Transverse colon (tissue), 4 donors: ENCODE measurements at regions not wholly inside any gene's neighbourhood (a gene's known extent, or its start where the extent isn't known, plus 50 kb on each side); places are given as distances from the start of the nearest gene placed in this dataset.

ENCODE experiments used
- DNase-seq: peaks from one replicate; pipeline ENCODE4 v3.0.0-alpha.2; 2019
- H3K27ac ChIP-seq, 4 donors: fragments of 200-600 bp; sonication (generic); 2 replicates each; pipeline ENCODE4 v1.5.1; 2016 to 2018; ENCODE audit warnings: inconsistent platforms in 4 of 4
- H3K27me3 ChIP-seq: fragments of 200-600 bp; sonication (generic); 2 replicates; pipeline ENCODE4 v1.5.1; 2017; ENCODE audit warnings: inconsistent platforms
- H3K36me3 ChIP-seq, 4 donors: fragments of 200-600 bp; sonication (generic); 2 replicates each; pipeline ENCODE4 v1.5.1; 2017 to 2019; ENCODE audit warnings: inconsistent platforms in 4 of 4
- H3K4me1 ChIP-seq, 4 donors: fragments of 200-600 bp; sonication (generic); 2 replicates each; pipeline ENCODE4 v1.5.1; 2017 to 2020; ENCODE audit warnings: inconsistent platforms in 4 of 4
- H3K4me3 ChIP-seq, 4 donors: fragments of 200-600 bp; sonication (generic); 1 replicate in 1 of 4; 2 replicates in 3 of 4; pipeline versions ENCODE4 v1.5.1 to v1.6.1; 2017 to 2019; ENCODE audit warnings: inconsistent platforms in 4 of 4
- H3K9me3 ChIP-seq, 2 donors: fragments of 200-600 bp; sonication (generic); 2 replicates each; pipeline ENCODE4 v1.5.1; 2017 to 2019; ENCODE audit warnings: inconsistent platforms in 2 of 2
- CTCF ChIP-seq, 5 experiments: fragments of 200-600 bp in 3 of 5; fragments of 450-650 bp in 2 of 5; sonication (generic) in 3 of 5; IDR thresholded peaks; 1 replicate in 2 of 5; 2 replicates in 3 of 5; pipeline ENCODE4 v1.5.1; 2016 to 2017; ENCODE audit warnings: antibody characterized with exemption in 5 of 5, inconsistent platforms in 3 of 5, mild to moderate bottlenecking in 2 of 5, moderate library complexity in 1 of 5
- EP300 ChIP-seq: sonication (generic); formaldehyde crosslinking; IDR thresholded peaks from one replicate; pipeline ENCODE4 v1.6.1; 2017; ENCODE audit warnings: antibody characterized with exemption, low read depth
- POLR2A ChIP-seq: fragments of 450-650 bp; IDR thresholded peaks from one replicate; pipeline ENCODE4 v1.6.1; 2016; ENCODE audit warnings: antibody characterized with exemption, mild to moderate bottlenecking, moderate library complexity
- POLR2AphosphoS5 ChIP-seq, 3 donors: sonication (generic); formaldehyde crosslinking; IDR thresholded peaks; one replicate each; pipeline ENCODE4 v1.6.1; 2016; ENCODE audit warnings: antibody characterized with exemption in 3 of 3
- WGBS, 2 donors: methylation state at CpG; one replicate each; pipeline ENCODE4 v1.1.5; 2018; ENCODE audit warnings: low coverage in 1 of 2; 5-methylcytosine and 5-hydroxymethylcytosine counted together
- in situ Hi-C, 4 donors: fragments of 200-750 bp; cut with MboI; loops; one replicate each; pipeline versions ENCODE4 v1.15.0 to v1.15.1; 2017; ENCODE audit warnings: low sequenced_read_pairs in 3 of 4, low pct_ligation_motif_present in 1 of 4, low pct_unique_long_range_greater_than_20kb in 1 of 4
- intact Hi-C: fragments of 100-400 bp; cut with DNase I; formaldehyde crosslinking; loops from one replicate; pipeline ENCODE4 v1.15.1; 2023; ENCODE audit warnings: low total_unique reads

DNA sequence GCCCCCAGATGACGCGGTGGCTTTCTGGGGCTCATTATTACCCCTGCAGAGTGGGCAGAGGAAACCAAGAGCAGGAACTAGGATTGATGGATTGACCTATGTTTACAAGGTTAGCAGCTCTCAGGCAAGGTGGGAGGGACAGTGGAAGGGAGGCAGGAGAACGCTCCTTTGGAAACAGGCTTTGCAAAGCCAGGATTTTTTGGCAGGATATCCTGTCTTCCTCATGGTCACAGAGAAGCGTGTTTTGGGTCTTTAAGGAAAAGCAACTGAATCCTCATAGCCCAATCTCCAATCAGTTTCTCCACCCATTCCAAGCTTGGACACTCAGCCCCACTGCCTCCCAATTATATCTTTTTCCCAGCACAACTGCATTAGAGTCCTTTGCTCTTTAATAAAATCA is 105.6 kb upstream of the SOD1 start:
- Histone ChIP-seq H3K4me1 (peaks cover 8 to 16% (median 13%) of the 10 kb centered on the region in 4 donors), H3K36me3 (no peaks in the 10 kb centered on the region), H3K4me3 (no peak overlapping the region), H3K9me3 (no peaks in the 10 kb centered on the region), H3K27me3 (peaks cover 44% of the 10 kb centered on the region), H3K27ac (no peak overlapping the region)
- no peak for TF ChIP-seq POLR2A
- no peak for TF ChIP-seq CTCF (IDR thresholded peaks at IDR 0.05)
- TF ChIP-seq POLR2AphosphoS5 (IDR thresholded peaks at IDR 0.05) = no peak
- TF ChIP-seq EP300 = no peak
- DNase-seq = no peak
- intact Hi-C loops = no loop called here
- 83 to 90% methylated on average over 2 to 4 of the region's 4 CpGs for WGBS, 2 donors
- in situ Hi-C loops = no loop called here

- no peak overlapping the region for H3K4me3 ChIP-seq
- 87 to 100% methylated on average over 1 to 5 of the region's 5 CpGs for WGBS, 2 donors
- DNase-seq = no peak
- TF ChIP-seq EP300 (no peak), POLR2AphosphoS5 (IDR thresholded peaks at IDR 0.05) (no peak), CTCF (IDR thresholded peaks at IDR 0.05) (no peak), POLR2A (no peak)
- intact Hi-C loops = no loop called here
- H3K27me3 ChIP-seq = peaks cover 39% of the 10 kb centered on the region
- H3K36me3 ChIP-seq = no peaks in the 10 kb centered on the region
- in situ Hi-C loops = no loop called here
- no peak overlapping the region for H3K27ac ChIP-seq
- no peaks in the 10 kb centered on the region for H3K9me3 ChIP-seq
- H3K4me1 ChIP-seq = peaks cover 7 to 11% (median 11%) of the 10 kb centered on the region in 4 donors
These were observed 106.0 kb upstream of the SOD1 start for GRCh38 chr21:31553461-31553860.

DNA sequence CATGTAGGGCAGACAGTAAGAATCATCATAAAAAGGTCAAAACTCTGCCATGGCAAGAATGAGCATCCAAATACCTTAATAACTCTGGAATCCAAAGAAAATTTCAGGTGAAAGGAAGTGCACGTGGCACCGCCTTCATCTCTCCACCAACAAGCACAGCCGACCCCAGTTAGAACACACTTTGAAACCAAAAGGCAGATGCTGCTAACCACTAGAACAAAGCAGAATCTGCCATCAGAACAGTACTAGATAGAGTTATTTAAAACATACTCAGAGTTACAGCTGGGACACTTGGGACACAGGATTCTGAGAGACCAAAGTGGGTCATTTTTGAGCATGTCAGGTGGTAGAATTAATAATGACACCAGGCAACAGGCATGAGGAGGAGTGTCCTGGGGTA is 106.7 kb upstream of the SOD1 start:
- 89% methylated on average over 3 of the region's 3 CpGs; no CpG with 5 or more reads in 1 of the 2 donors for WGBS, 2 donors
- peaks cover 33% of the 10 kb centered on the region for H3K27me3 ChIP-seq

DNA sequence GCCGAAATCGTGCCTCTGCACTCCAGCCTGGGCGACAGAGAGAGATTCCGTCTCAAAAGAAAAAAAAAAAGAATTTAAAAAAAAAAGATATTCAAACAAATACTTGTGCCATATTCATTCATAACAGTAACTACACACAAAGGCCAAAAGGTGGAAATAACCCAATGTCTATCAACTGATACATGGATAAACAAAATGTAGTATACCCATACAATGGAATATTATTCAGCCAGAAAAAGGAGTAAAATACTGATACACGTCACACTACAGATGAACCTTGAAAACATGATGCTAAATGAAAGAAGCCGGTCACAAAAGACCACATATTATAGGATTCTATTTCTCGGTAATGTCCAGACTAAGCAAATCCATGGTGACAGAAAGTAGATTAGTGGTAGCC is 109.4 kb upstream of the SOD1 start:
- in situ Hi-C loops = no loop called here
- no peak overlapping the region for H3K27ac ChIP-seq
- WGBS, 2 donors = 93 to 95% methylated on average over 7 of the region's 7 CpGs
- no peak for DNase-seq
- peaks cover 6% of the 10 kb centered on the region for H3K27me3 ChIP-seq
- TF ChIP-seq POLR2AphosphoS5 (IDR thresholded peaks at IDR 0.05) (no peak), POLR2A (no peak), CTCF (IDR thresholded peaks at IDR 0.05) (no peak), EP300 (no peak)
- no peak overlapping the region for H3K4me3 ChIP-seq
- no peaks in the 10 kb centered on the region for H3K4me1 ChIP-seq
- intact Hi-C loops = no loop called here
- no peaks in the 10 kb centered on the region for H3K36me3 ChIP-seq
- H3K9me3 ChIP-seq = no peaks in the 10 kb centered on the region

More for the DNA sequence above, 106.7 kb upstream of the SOD1 start:
- H3K36me3 ChIP-seq = no peaks in the 10 kb centered on the region
- no peaks in the 10 kb centered on the region for H3K9me3 ChIP-seq
- DNase-seq = no peak
- in situ Hi-C loops (no loop called here), intact Hi-C loops (no loop called here)
- no peak overlapping the region for H3K4me3 ChIP-seq
- no peak overlapping the region for H3K27ac ChIP-seq
- H3K4me1 ChIP-seq = peaks cover under 1 to 5% (median 5%) of the 10 kb centered on the region in 4 donors
- TF ChIP-seq POLR2AphosphoS5 (IDR thresholded peaks at IDR 0.05) (no peak), CTCF (IDR thresholded peaks at IDR 0.05) (no peak), POLR2A (no peak), EP300 (no peak)
